ENCODE measurements at regions not wholly inside any gene's neighbourhood (a gene's known extent, or its start where the extent isn't known, plus 50 kb on each side); places are given as distances from the start of the nearest gene placed in this dataset.

- Histone ChIP-seq H3K9me3 (no peaks in the 10 kb centered on the region), H3K4me1 (peaks cover 0 to 34% (median 7%) of the 10 kb centered on the region in 3 donors), H3K36me3 (no peaks in the 10 kb centered on the region), H3K27me3 (no peaks in the 10 kb centered on the region), H3K27ac (no peak overlapping the region), H3K4me3 (no peak overlapping the region)
- intact Hi-C loops (cut with DNase I), result no loop called here
- no peak for DNase-seq
- WGBS, 2 donors, result 85 to 89% methylated on average over 4 of the region's 4 CpGs
- TF ChIP-seq CTCF (IDR thresholded peaks at IDR 0.05) (no peak), POLR2A (IDR thresholded peaks at IDR 0.05) (no peak)
These were observed 391.1 kb downstream of the PMP22 start for GRCh38 chr17:14873996-14874395.

- Histone ChIP-seq H3K27me3 (no peaks in the 10 kb centered on the region), H3K27ac (no peak overlapping the region), H3K4me1 (peaks cover 0 to 34% (median 7%) of the 10 kb centered on the region in 3 donors), H3K9me3 (no peaks in the 10 kb centered on the region), H3K36me3 (no peaks in the 10 kb centered on the region), H3K4me3 (no peak overlapping the region)
- no peak for DNase-seq
- TF ChIP-seq POLR2A (IDR thresholded peaks at IDR 0.05), result no peak
- no peak for TF ChIP-seq CTCF (IDR thresholded peaks at IDR 0.05)
- 86 to 90% methylated on average over 3 of the region's 3 CpGs for WGBS, 2 donors
- intact Hi-C loops (cut with DNase I), result no loop called here
These were observed 391.6 kb downstream of the PMP22 start for GRCh38 chr17:14873540-14873939.

GRCh38 chr17:14871921-14872320 lies 393.2 kb downstream of the PMP22 start:
- intact Hi-C loops (cut with DNase I), result no loop called here
- TF ChIP-seq CTCF (IDR thresholded peaks at IDR 0.05) (no peak), POLR2A (IDR thresholded peaks at IDR 0.05) (no peak)
- H3K4me3 ChIP-seq, result no peak overlapping the region
- H3K36me3 ChIP-seq, result no peaks in the 10 kb centered on the region
- no peaks in the 10 kb centered on the region for H3K27me3 ChIP-seq
- no peak overlapping the region for H3K27ac ChIP-seq
- peaks cover 0 to 34% (median 7%) of the 10 kb centered on the region in 3 donors for H3K4me1 ChIP-seq
- no peak for DNase-seq
- WGBS, 2 donors, result 40 to 60% methylated on average over 2 of the region's 2 CpGs
- no peaks in the 10 kb centered on the region for H3K9me3 ChIP-seq

GRCh38 chr17:14866266-14866665 lies 398.9 kb downstream of the PMP22 start:
- no peak for DNase-seq
- Histone ChIP-seq H3K4me1 (no peaks in the 10 kb centered on the region), H3K9me3 (no peaks in the 10 kb centered on the region), H3K36me3 (no peaks in the 10 kb centered on the region), H3K4me3 (no peak overlapping the region), H3K27me3 (no peaks in the 10 kb centered on the region), H3K27ac (no peak overlapping the region)
- intact Hi-C loops (cut with DNase I), result no loop called here
- TF ChIP-seq CTCF (IDR thresholded peaks at IDR 0.05), result no peak
- TF ChIP-seq POLR2A (IDR thresholded peaks at IDR 0.05), result no peak
- 85 to 86% methylated on average over 7 of the region's 7 CpGs for WGBS, 2 donors

- intact Hi-C loops (cut with DNase I), result no loop called here
- DNase-seq, result no peak
- no peaks in the 10 kb centered on the region for H3K36me3 ChIP-seq
- TF ChIP-seq CTCF (IDR thresholded peaks at IDR 0.05), result no peak
- TF ChIP-seq POLR2A (IDR thresholded peaks at IDR 0.05), result no peak
- H3K27ac ChIP-seq, result no peak overlapping the region
- H3K27me3 ChIP-seq, result no peaks in the 10 kb centered on the region
- WGBS, 2 donors, result 0% methylated on average over 1 of the region's 1 CpG
- H3K4me1 ChIP-seq, result no peaks in the 10 kb centered on the region
- H3K9me3 ChIP-seq, result no peaks in the 10 kb centered on the region
- no peak overlapping the region for H3K4me3 ChIP-seq
These were observed 401.0 kb downstream of the PMP22 start for GRCh38 chr17:14864127-14864526.
